ENCODE measurements at regions not wholly inside any gene's neighbourhood (a gene's known extent, or its start where the extent isn't known, plus 50 kb on each side); places are given as distances from the start of the nearest gene placed in this dataset.

DNA sequence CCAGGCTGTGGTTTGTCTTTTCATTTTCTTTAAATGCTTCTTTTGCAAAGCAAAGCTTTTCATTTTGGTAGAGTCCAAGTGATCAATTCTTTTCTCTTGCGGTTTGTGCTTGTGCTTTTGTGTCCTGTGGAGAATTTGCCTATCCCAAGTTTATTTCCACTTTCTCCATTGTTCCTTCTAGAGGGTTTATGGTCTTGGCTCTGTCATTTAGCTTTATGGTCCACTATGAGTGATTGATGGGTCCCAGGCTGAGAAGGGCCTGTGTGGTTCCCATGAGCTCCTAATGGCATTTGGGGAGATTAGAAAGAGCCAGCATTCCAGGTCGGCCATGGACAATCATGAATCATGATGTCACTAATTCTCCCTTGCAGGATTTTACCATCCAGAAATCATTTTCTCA lies 86.5 kb downstream of the CPZ start:
- no peak for DNase-seq
- TF ChIP-seq, protein P1, sequence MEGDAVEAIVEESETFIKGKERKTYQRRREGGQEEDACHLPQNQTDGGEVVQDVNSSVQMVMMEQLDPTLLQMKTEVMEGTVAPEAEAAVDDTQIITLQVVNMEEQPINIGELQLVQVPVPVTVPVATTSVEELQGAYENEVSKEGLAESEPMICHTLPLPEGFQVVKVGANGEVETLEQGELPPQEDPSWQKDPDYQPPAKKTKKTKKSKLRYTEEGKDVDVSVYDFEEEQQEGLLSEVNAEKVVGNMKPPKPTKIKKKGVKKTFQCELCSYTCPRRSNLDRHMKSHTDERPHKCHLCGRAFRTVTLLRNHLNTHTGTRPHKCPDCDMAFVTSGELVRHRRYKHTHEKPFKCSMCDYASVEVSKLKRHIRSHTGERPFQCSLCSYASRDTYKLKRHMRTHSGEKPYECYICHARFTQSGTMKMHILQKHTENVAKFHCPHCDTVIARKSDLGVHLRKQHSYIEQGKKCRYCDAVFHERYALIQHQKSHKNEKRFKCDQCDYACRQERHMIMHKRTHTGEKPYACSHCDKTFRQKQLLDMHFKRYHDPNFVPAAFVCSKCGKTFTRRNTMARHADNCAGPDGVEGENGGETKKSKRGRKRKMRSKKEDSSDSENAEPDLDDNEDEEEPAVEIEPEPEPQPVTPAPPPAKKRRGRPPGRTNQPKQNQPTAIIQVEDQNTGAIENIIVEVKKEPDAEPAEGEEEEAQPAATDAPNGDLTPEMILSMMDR (IDR thresholded peaks at IDR 0.05; ENCODE audit: control extremely low read depth, extremely low read depth), result no peak
- H3K27me3 ChIP-seq (ENCODE audit: control insufficient read depth in 3 of 3, insufficient read depth in 3 of 3, low read length in 2 of 3), result peaks cover 0 to 12% (median 0%) of the 10 kb centered on the region in 3 donors
- H3K4me3 ChIP-seq, result no peak overlapping the region
- no peaks in the 10 kb centered on the region for H3K4me1 ChIP-seq (ENCODE audit: control insufficient read depth in 5 of 5, insufficient read depth in 5 of 5, low read length in 5 of 5)
- H3K27ac ChIP-seq (ENCODE audit: low read depth in 1 of 2, low read length in 1 of 2), result no peak overlapping the region
- H3K9me3 ChIP-seq (ENCODE audit: control insufficient read depth in 4 of 4, insufficient read depth in 3 of 4, low read length in 3 of 4), result peaks cover 0 to 18% (median 0%) of the 10 kb centered on the region in 4 donors
- 59 to 63% methylated on average over 2 of the region's 2 CpGs for WGBS, 2 donors
- no peaks in the 10 kb centered on the region for H3K36me3 ChIP-seq (ENCODE audit: control insufficient read depth in 4 of 4, insufficient read depth in 4 of 4, low read length in 4 of 4)
- H3K9ac ChIP-seq (ENCODE audit: insufficient read depth in 1 of 2, low read length in 2 of 2), result no peak overlapping the region
- no peak for ATAC-seq (ENCODE audit: insufficient read depth, low FRiP score)

DNA sequence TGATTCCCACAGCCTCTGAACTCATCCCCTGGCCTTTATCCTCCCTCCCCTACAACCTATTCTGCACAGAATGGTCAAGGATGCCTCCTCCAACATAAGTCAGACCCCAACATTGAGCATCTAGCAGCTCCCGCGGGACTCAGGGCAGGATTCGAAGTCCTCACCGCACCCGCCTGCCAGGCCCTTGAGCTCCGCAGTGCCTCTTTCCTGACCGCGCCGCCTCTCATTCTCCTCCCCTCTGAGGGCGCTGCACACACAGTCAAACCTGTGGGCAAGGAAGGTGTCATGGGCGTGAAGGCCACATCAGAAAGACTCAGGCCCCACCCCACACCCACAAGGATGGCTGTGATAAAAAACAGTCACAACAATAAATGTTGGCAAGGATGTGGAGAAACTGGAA lies 84.1 kb downstream of the CPZ start:
- DNase-seq, result no peak
- TF ChIP-seq, protein P1 (IDR thresholded peaks at IDR 0.05; ENCODE audit: control extremely low read depth, extremely low read depth), result no peak
- no peaks in the 10 kb centered on the region for H3K36me3 ChIP-seq (ENCODE audit: control insufficient read depth in 4 of 4, insufficient read depth in 4 of 4, low read length in 4 of 4)
- H3K27ac ChIP-seq (ENCODE audit: low read depth in 1 of 2, low read length in 1 of 2), result no peak overlapping the region
- no peak overlapping the region for H3K4me3 ChIP-seq
- ATAC-seq (ENCODE audit: insufficient read depth, low FRiP score), result no peak
- H3K4me1 ChIP-seq (ENCODE audit: control insufficient read depth in 5 of 5, insufficient read depth in 5 of 5, low read length in 5 of 5), result no peaks in the 10 kb centered on the region
- WGBS, 2 donors, result 92 to 93% methylated on average over 11 of the region's 11 CpGs
- peaks cover 0 to 15% (median 0%) of the 10 kb centered on the region in 4 donors for H3K9me3 ChIP-seq (ENCODE audit: control insufficient read depth in 4 of 4, insufficient read depth in 3 of 4, low read length in 3 of 4)
- H3K27me3 ChIP-seq (ENCODE audit: control insufficient read depth in 3 of 3, insufficient read depth in 3 of 3, low read length in 2 of 3), result peaks cover 0 to 12% (median 0%) of the 10 kb centered on the region in 3 donors
- H3K9ac ChIP-seq (ENCODE audit: insufficient read depth in 1 of 2, low read length in 2 of 2), result no peak overlapping the region

DNA sequence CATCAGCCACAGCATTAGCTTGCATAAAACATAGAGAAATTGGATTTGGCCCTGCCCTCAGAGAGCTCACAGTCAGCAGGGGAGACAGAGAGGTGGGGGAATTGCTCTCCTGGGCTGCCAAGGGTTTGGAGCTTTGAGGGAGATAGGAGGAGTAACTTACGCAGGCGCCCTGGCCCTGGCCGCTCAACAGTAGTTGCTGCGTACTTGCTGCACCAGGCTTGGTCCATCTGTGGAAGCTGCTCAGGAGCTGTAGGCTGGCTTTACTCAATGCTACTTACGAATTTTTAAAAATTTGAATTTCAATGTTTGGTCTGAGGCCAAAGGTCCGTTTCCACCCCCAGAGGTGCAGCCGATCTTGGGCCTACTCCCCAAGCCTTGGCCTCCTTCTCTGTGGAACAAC lies 83.3 kb downstream of the CPZ start:
- peaks cover 0 to 17% (median 0%) of the 10 kb centered on the region in 4 donors for H3K9me3 ChIP-seq (ENCODE audit: control insufficient read depth in 4 of 4, insufficient read depth in 3 of 4, low read length in 3 of 4)
- H3K9ac ChIP-seq (ENCODE audit: insufficient read depth in 1 of 2, low read length in 2 of 2), result no peak overlapping the region
- no peak overlapping the region for H3K4me3 ChIP-seq
- TF ChIP-seq, protein P1 (IDR thresholded peaks at IDR 0.05; ENCODE audit: control extremely low read depth, extremely low read depth), result no peak
- no peaks in the 10 kb centered on the region for H3K4me1 ChIP-seq (ENCODE audit: control insufficient read depth in 5 of 5, insufficient read depth in 5 of 5, low read length in 5 of 5)
- DNase-seq, result no peak
- peaks cover 0 to 7% (median 0%) of the 10 kb centered on the region in 3 donors for H3K27me3 ChIP-seq (ENCODE audit: control insufficient read depth in 3 of 3, insufficient read depth in 3 of 3, low read length in 2 of 3)
- no peaks in the 10 kb centered on the region for H3K36me3 ChIP-seq (ENCODE audit: control insufficient read depth in 4 of 4, insufficient read depth in 4 of 4, low read length in 4 of 4)
- H3K27ac ChIP-seq (ENCODE audit: low read depth in 1 of 2, low read length in 1 of 2), result no peak overlapping the region
- ATAC-seq (ENCODE audit: insufficient read depth, low FRiP score), result no peak
- WGBS, 2 donors, result 81 to 87% methylated on average over 7 of the region's 7 CpGs

DNA sequence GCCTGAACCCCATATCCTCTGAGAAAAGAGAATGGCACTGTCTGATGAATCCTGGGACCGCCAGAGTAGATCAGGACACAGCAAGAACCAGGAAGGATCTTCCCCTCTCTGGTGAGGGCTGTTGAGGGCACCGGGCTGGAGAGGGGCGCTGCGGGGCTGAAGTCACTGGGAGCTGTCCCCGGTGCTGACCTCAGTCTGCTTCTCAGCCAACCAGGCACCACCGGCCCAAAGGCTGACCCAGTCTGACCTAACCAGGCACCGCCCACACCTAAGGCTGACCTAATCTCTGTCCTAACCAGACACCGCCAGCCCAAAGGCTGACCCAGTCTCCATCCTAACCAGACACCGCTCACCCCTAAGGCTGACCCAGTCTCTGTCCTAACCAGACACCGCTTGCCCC lies 82.8 kb downstream of the CPZ start:
- no peak for ATAC-seq (ENCODE audit: insufficient read depth, low FRiP score)
- peak; percentile 5 to 57 (median 39) for DNase-seq
- Histone ChIP-seq H3K4me3 (no peak overlapping the region), H3K36me3 (ENCODE audit: control insufficient read depth in 4 of 4, insufficient read depth in 4 of 4, low read length in 4 of 4) (no peaks in the 10 kb centered on the region), H3K9ac (ENCODE audit: insufficient read depth in 1 of 2, low read length in 2 of 2) (no peak overlapping the region), H3K27me3 (ENCODE audit: control insufficient read depth in 3 of 3, insufficient read depth in 3 of 3, low read length in 2 of 3) (peaks cover 0 to 2% (median 0%) of the 10 kb centered on the region in 3 donors), H3K9me3 (ENCODE audit: control insufficient read depth in 4 of 4, insufficient read depth in 3 of 4, low read length in 3 of 4) (peaks cover 0 to 17% (median 0%) of the 10 kb centered on the region in 4 donors), H3K27ac (ENCODE audit: low read depth in 1 of 2, low read length in 1 of 2) (no peak overlapping the region), H3K4me1 (ENCODE audit: control insufficient read depth in 5 of 5, insufficient read depth in 5 of 5, low read length in 5 of 5) (no peaks in the 10 kb centered on the region)
- 23 to 24% methylated on average over 10 of the region's 10 CpGs for WGBS, 2 donors
- TF ChIP-seq, protein P1 (IDR thresholded peaks at IDR 0.05; ENCODE audit: control extremely low read depth, extremely low read depth), result no peak

Data from lung (tissue), 11 donors.